HL-60 (cell line): ENCODE measurements at regions not wholly inside any gene's neighbourhood (a gene's known extent, or its start where the extent isn't known, plus 50 kb on each side); places are given as distances from the start of the nearest gene placed in this dataset.

Experiments
- GABPA ChIP-seq: IDR thresholded peaks from 2 replicates; pipeline ENCODE4 v1.6.1; 2012; ENCODE audit warnings: low read depth
- POLR2AphosphoS5 ChIP-seq: IDR thresholded peaks from 2 replicates; pipeline ENCODE4 v1.6.1; 2012; ENCODE audit warnings: low read depth
- REST ChIP-seq: IDR thresholded peaks from 2 replicates; pipeline ENCODE4 v1.6.1; 2012; ENCODE audit warnings: low read depth; ENCODE audit not compliant: insufficient replicate concordance
- SPI1 ChIP-seq: IDR thresholded peaks from 2 replicates; pipeline ENCODE4 v1.6.1; 2012; ENCODE audit warnings: low read depth, mild to moderate bottlenecking, borderline replicate concordance
- TF ChIP-seq, protein P1 (sequence below): IDR thresholded peaks from one replicate; pipeline ENCODE4 v1.5.1; 2011; ENCODE audit warnings: low read length, control low read depth, inconsistent platforms; ENCODE audit not compliant: insufficient read depth

DNA sequence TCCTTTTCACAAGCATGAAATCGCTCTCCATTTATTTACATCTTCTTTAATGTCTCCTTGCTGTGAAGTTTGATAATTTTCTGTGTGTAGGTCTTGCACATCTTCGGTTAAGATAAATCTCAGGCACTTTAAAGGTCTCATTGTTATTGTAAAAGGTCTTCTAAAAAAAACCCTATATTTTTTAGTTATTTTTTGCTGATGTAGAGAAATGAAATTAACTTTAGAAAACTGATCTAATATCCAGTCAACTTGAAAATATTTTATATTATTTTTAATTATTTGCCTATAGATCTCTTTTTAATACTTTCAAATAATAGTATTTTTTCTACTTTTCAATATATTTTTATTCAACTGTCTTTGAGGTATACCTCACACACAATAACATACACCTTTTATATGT lies 169.4 kb downstream of the INSIG2 start:
- TF ChIP-seq, protein P1, sequence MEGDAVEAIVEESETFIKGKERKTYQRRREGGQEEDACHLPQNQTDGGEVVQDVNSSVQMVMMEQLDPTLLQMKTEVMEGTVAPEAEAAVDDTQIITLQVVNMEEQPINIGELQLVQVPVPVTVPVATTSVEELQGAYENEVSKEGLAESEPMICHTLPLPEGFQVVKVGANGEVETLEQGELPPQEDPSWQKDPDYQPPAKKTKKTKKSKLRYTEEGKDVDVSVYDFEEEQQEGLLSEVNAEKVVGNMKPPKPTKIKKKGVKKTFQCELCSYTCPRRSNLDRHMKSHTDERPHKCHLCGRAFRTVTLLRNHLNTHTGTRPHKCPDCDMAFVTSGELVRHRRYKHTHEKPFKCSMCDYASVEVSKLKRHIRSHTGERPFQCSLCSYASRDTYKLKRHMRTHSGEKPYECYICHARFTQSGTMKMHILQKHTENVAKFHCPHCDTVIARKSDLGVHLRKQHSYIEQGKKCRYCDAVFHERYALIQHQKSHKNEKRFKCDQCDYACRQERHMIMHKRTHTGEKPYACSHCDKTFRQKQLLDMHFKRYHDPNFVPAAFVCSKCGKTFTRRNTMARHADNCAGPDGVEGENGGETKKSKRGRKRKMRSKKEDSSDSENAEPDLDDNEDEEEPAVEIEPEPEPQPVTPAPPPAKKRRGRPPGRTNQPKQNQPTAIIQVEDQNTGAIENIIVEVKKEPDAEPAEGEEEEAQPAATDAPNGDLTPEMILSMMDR: no peak
- TF ChIP-seq POLR2AphosphoS5 (no peak), REST (no peak), GABPA (no peak), SPI1 (no peak)
